HCT116 (cell line): ENCODE measurements at regions not wholly inside any gene's neighbourhood (a gene's known extent, or its start where the extent isn't known, plus 50 kb on each side); places are given as distances from the start of the nearest gene placed in this dataset.

Experiments
- ATAC-seq: fragments of 200-7000 bp; cut with Tn5 transposase; 2 replicates; pipeline ENCODE4 v1.9.1; 2020; ENCODE audit warnings: mild to moderate bottlenecking, moderate library complexity
- BruUV-seq: library from RNA; stranded (reverse); fragments of 400-500 nt; replicated peaks from 2 replicates; lab custom pipeline; 2021; lab: Mats Ljungman, UMichigan
- CTCF ChIA-PET: fragments of 300-600 bp; sonication (Branson Sonifier 250); formaldehyde crosslinking; loops from one replicate; lab custom pipeline; 2021; ENCODE audit warnings: antibody characterized with exemption; lab: Charles Lee
- POLR2A ChIA-PET: fragments of 300-600, 350-600 bp; sonication (Branson Sonifier 250); formaldehyde crosslinking; loops from one replicate; lab custom pipeline; 2021; ENCODE audit warnings: antibody characterized with exemption; lab: Charles Lee
- RAD21 ChIA-PET, 2 experiments: fragments of 300-600 bp; sonication (Branson Sonifier 250); formaldehyde crosslinking; loops; one replicate each; lab custom pipeline; 2023; ENCODE audit warnings: low total read pairs in 2 of 2; ENCODE audit not compliant: uncharacterized antibody in 2 of 2, unreplicated experiment in 2 of 2, low non-redundant PET in 1 of 2; lab: Charles Lee
- DNase-seq: peaks from one replicate; pipeline ENCODE4 v3.0.0-alpha.2; 2010; ENCODE audit warnings: low read depth, low spot score
- H2AFZ ChIP-seq: fragments of 200-600 bp; shearing (Covaris generic), sonication (generic); 2 replicates; pipeline ENCODE4 v1.6.1; 2017; ENCODE audit warnings: low read depth, mixed run types, mixed read lengths, antibody characterized with exemption, low read length; ENCODE audit not compliant: poor library complexity, severe bottlenecking
- H3K27ac ChIP-seq: 2 replicates; pipeline ENCODE4 v1.5.1; 2012; ENCODE audit warnings: low read depth, low read length
- H3K27me3 ChIP-seq: fragments of 200-600 bp; sonication (generic); 2 replicates; pipeline ENCODE4 v1.6.1; 2016; ENCODE audit warnings: mixed run types, low read length, mixed read lengths; ENCODE audit not compliant: insufficient read depth
- H3K36me3 ChIP-seq, 2 experiments: fragments of 200-500 bp in 1 of 2; fragments of 200-600 bp in 1 of 2; sonication (Bioruptor generic) in 1 of 2; sonication (generic) in 1 of 2; 2 replicates each; pipeline versions ENCODE4 v1.5.1 to v1.6.1; 2014 to 2016; ENCODE audit warnings: low read length in 2 of 2, inconsistent platforms in 1 of 2, mixed read lengths in 1 of 2, mixed run types in 1 of 2; ENCODE audit not compliant: insufficient read depth in 2 of 2, control insufficient read depth in 1 of 2
- H3K4me1 ChIP-seq, 2 experiments: fragments of 200-600 bp in 1 of 2; sonication (generic) in 1 of 2; 2 replicates each; pipeline versions ENCODE4 v1.5.1 to v1.6.1; 2012 to 2017; ENCODE audit warnings: low read length in 2 of 2, inconsistent platforms in 1 of 2, mild to moderate bottlenecking in 1 of 2, mixed read lengths in 1 of 2, mixed run types in 1 of 2, moderate library complexity in 1 of 2; ENCODE audit not compliant: insufficient read depth in 2 of 2, control insufficient read depth in 1 of 2
- H3K4me2 ChIP-seq: fragments of 200-600 bp; sonication (generic); 2 replicates; pipeline ENCODE4 v1.6.1; 2017; ENCODE audit warnings: mixed run types, low read length, mixed read lengths
- H3K4me3 ChIP-seq, 2 experiments: fragments of 200-600 bp in 1 of 2; sonication (generic) in 1 of 2; replicated peaks in 1 of 2; 2 replicates each; pipeline ENCODE4 v1.5.1; 2011 to 2016; ENCODE audit warnings: low read length in 2 of 2, control low read depth in 1 of 2, low read depth in 1 of 2, mild to moderate bottlenecking in 1 of 2, mixed read lengths in 1 of 2, mixed run types in 1 of 2
- H3K79me2 ChIP-seq: fragments of 200-600 bp; sonication (generic); 2 replicates; pipeline ENCODE4 v1.6.1; 2017; ENCODE audit warnings: mild to moderate bottlenecking, mixed run types, low read length, moderate library complexity, mixed read lengths; ENCODE audit not compliant: insufficient read depth
- H3K9ac ChIP-seq: fragments of 200-600 bp; sonication (generic); 2 replicates; pipeline ENCODE4 v1.6.1; 2016; ENCODE audit warnings: low read length, mixed read lengths
- H3K9me2 ChIP-seq: fragments of 200-600 bp; sonication (generic), shearing (Covaris generic); 2 replicates; pipeline ENCODE4 v1.6.1; 2017; ENCODE audit warnings: mixed run types, mild to moderate bottlenecking, moderate library complexity; ENCODE audit not compliant: insufficient read depth
- H3K9me3 ChIP-seq, 2 experiments: fragments of 200-500 bp in 1 of 2; fragments of 200-600 bp in 1 of 2; sonication (Bioruptor generic) in 1 of 2; sonication (generic) in 1 of 2; 2 replicates each; pipeline ENCODE4 v1.6.1; 2014 to 2017; ENCODE audit warnings: low read length in 2 of 2, mixed read lengths in 2 of 2, inconsistent platforms in 1 of 2, low read depth in 1 of 2, mild to moderate bottlenecking in 1 of 2, mixed run types in 1 of 2, moderate library complexity in 1 of 2; ENCODE audit not compliant: control insufficient read depth in 1 of 2, insufficient read depth in 1 of 2
- H4K20me1 ChIP-seq: fragments of 200-600 bp; sonication (generic), shearing (Covaris generic); 2 replicates; pipeline ENCODE4 v1.6.1; 2017; ENCODE audit warnings: mixed run types, mild to moderate bottlenecking, moderate library complexity; ENCODE audit not compliant: insufficient read depth
- CBX3 ChIP-seq: IDR thresholded peaks from 2 replicates; pipeline ENCODE4 v1.6.1; 2012; ENCODE audit warnings: low read depth
- CEBPB ChIP-seq: IDR thresholded peaks from 2 replicates; pipeline ENCODE4 v1.6.1; 2012; ENCODE audit warnings: low read depth
- CTCF ChIP-seq, 3 experiments: fragments of 200-600 bp in 1 of 3; sonication (generic) in 1 of 3; IDR thresholded peaks in 2 of 3; conservative IDR thresholded peaks in 1 of 3; 2 replicates each; pipeline ENCODE4 v1.5.1; 2012 to 2017; ENCODE audit warnings: low read depth in 2 of 3, low read length in 2 of 3, antibody characterized with exemption in 1 of 3, borderline replicate concordance in 1 of 3, control low read depth in 1 of 3, mild to moderate bottlenecking in 1 of 3, mixed read lengths in 1 of 3, mixed run types in 1 of 3, moderate library complexity in 1 of 3; ENCODE audit not compliant: insufficient read depth in 1 of 3
- EGR1 ChIP-seq: IDR thresholded peaks from 2 replicates; pipeline ENCODE4 v1.6.1; 2012; ENCODE audit warnings: low read depth
- EZH2 ChIP-seq: fragments of 200-600 bp; sonication (generic); IDR thresholded peaks from 2 replicates; pipeline ENCODE4 v1.6.1; 2017; ENCODE audit warnings: antibody characterized with exemption, mixed run types
- EZH2phosphoT487 ChIP-seq: fragments of 200-600 bp; IDR thresholded peaks from 2 replicates; pipeline ENCODE4 v1.6.1; 2018; ENCODE audit warnings: antibody characterized with exemption, borderline replicate concordance
- JUND ChIP-seq: IDR thresholded peaks from 2 replicates; pipeline ENCODE4 v1.6.1; 2012
- MAX ChIP-seq: IDR thresholded peaks from 2 replicates; pipeline ENCODE4 v1.6.1; 2012
- POLR2A ChIP-seq: IDR thresholded peaks from 2 replicates; pipeline ENCODE4 v1.7.0; 2011; ENCODE audit warnings: borderline replicate concordance; ENCODE audit not compliant: insufficient read depth, insufficient read length; ENCODE audit errors: extremely low read depth
- POLR2AphosphoS5 ChIP-seq: IDR thresholded peaks from 2 replicates; pipeline ENCODE4 v1.6.1; 2011; ENCODE audit warnings: mild to moderate bottlenecking, low read depth, low read length, moderate library complexity
- RAD21 ChIP-seq: IDR thresholded peaks from 2 replicates; pipeline ENCODE4 v1.6.1; 2012; ENCODE audit warnings: low read depth, mild to moderate bottlenecking
- SP1 ChIP-seq: IDR thresholded peaks from 2 replicates; pipeline ENCODE4 v1.6.1; 2012; ENCODE audit warnings: low read depth
- TCF7L2 ChIP-seq: IDR thresholded peaks from 2 replicates; pipeline ENCODE4 v1.7.0; 2011; ENCODE audit warnings: borderline replicate concordance, inconsistent platforms; ENCODE audit not compliant: insufficient read depth, insufficient read length; ENCODE audit errors: extremely low read depth
- ZFX ChIP-seq: fragments of 450-650 bp; IDR thresholded peaks from 2 replicates; pipeline ENCODE4 v1.6.1; 2017
- ZNF274 ChIP-seq: fragments of 200-500 bp; sonication (Bioruptor generic); IDR thresholded peaks from 2 replicates; pipeline ENCODE4 v1.6.1; 2014; ENCODE audit warnings: mild to moderate bottlenecking, low read depth, low read length, inconsistent platforms
- intact Hi-C: fragments of 100-400 bp; cut with micrococcal nuclease; formaldehyde crosslinking; loops from 2 replicates; pipeline ENCODE4 v1.10.0; 2022
- TF ChIP-seq, protein P1 (sequence below): IDR thresholded peaks from 2 replicates; pipeline ENCODE4 v1.6.1; 2011; ENCODE audit warnings: mild to moderate bottlenecking, low read length, moderate library complexity; ENCODE audit not compliant: insufficient replicate concordance; ENCODE audit errors: extremely low read depth
- TF ChIP-seq, protein P2 (sequence below): IDR thresholded peaks from 2 replicates; pipeline ENCODE4 v1.6.1; 2012

GRCh38 chr4:45317276-45317675, 590.9 kb upstream of the GNPDA2 start:
- CTCF ChIA-PET: no interaction called here
- no peak for TF ChIP-seq SP1
- no peak for TF ChIP-seq CBX3
- no peak for TF ChIP-seq ZNF274
- TF ChIP-seq CTCF (IDR thresholded peaks at IDR 0.05 in 2 of 3, conservative IDR thresholded peaks at IDR 0.05 in 1 of 3; ENCODE audit: borderline replicate concordance in 1 of 3, insufficient read depth in 1 of 3, low read depth in 2 of 3, low read length in 2 of 3): no peak
- no peak for TF ChIP-seq MAX
- no peak for TF ChIP-seq CEBPB
- TF ChIP-seq EZH2: no peak
- no peak for TF ChIP-seq EGR1
- TF ChIP-seq POLR2AphosphoS5: no peak
- TF ChIP-seq RAD21: no peak
- TF ChIP-seq, protein P1, sequence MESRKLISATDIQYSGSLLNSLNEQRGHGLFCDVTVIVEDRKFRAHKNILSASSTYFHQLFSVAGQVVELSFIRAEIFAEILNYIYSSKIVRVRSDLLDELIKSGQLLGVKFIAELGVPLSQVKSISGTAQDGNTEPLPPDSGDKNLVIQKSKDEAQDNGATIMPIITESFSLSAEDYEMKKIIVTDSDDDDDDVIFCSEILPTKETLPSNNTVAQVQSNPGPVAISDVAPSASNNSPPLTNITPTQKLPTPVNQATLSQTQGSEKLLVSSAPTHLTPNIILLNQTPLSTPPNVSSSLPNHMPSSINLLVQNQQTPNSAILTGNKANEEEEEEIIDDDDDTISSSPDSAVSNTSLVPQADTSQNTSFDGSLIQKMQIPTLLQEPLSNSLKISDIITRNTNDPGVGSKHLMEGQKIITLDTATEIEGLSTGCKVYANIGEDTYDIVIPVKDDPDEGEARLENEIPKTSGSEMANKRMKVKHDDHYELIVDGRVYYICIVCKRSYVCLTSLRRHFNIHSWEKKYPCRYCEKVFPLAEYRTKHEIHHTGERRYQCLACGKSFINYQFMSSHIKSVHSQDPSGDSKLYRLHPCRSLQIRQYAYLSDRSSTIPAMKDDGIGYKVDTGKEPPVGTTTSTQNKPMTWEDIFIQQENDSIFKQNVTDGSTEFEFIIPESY: no peak
- no peak for TF ChIP-seq EZH2phosphoT487
- TF ChIP-seq, protein P2, sequence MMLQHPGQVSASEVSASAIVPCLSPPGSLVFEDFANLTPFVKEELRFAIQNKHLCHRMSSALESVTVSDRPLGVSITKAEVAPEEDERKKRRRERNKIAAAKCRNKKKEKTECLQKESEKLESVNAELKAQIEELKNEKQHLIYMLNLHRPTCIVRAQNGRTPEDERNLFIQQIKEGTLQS: no peak
- no peak for TF ChIP-seq JUND
- no peak for TF ChIP-seq POLR2A
- no peak for TF ChIP-seq TCF7L2
- TF ChIP-seq ZFX: no peak
- TF ChIP-seq, all 23 proteins: peak for 0
- no peaks in the 10 kb centered on the region for H3K27me3 ChIP-seq
- ATAC-seq (no peak), DNase-seq (no peak)
- no peak overlapping the region for H3K27ac ChIP-seq
- no peaks in the 10 kb centered on the region; the same call in 1 of the 2 replicates for H4K20me1 ChIP-seq
- H3K79me2 ChIP-seq: no peaks in the 10 kb centered on the region
- BruUV-seq: no TSS peak
- H3K4me1 ChIP-seq: no peaks in the 10 kb centered on the region
- no peak overlapping the region for H3K4me3 ChIP-seq
- H3K4me2 ChIP-seq: no peak overlapping the region
- no peak overlapping the region for H2AFZ ChIP-seq
- RAD21 ChIA-PET: no interaction called here
- intact Hi-C loops: no loop called here
- no peak overlapping the region for H3K9ac ChIP-seq
- H3K9me2 ChIP-seq: no peaks in the 10 kb centered on the region
- peaks cover 7 to 13% of the 10 kb centered on the region in 2 experiments; a peak in 3 of 4 replicates for H3K9me3 ChIP-seq
- H3K36me3 ChIP-seq: no peaks in the 10 kb centered on the region
- POLR2A ChIA-PET: no interaction called here
